Trophoblast cell (in vitro differentiated cells and primary cell): ENCODE measurements at regions not wholly inside any gene's neighbourhood (a gene's known extent, or its start where the extent isn't known, plus 50 kb on each side); places are given as distances from the start of the nearest gene placed in this dataset.

Experiments
- DNase-seq, 2 donors: peaks; one replicate each; pipeline ENCODE4 v3.0.0-alpha.2; 2016
- H2AFZ ChIP-seq: 2 replicates; pipeline ENCODE4 v1.6.1; 2013; ENCODE audit warnings: low read length, moderate library complexity, mild to moderate bottlenecking; ENCODE audit not compliant: insufficient read depth, poor library complexity
- H2AK5ac ChIP-seq: 2 replicates; pipeline ENCODE4 v1.6.1; 2013; ENCODE audit warnings: mild to moderate bottlenecking, low read length
- H2BK120ac ChIP-seq: 2 replicates; pipeline ENCODE4 v1.6.1; 2013; ENCODE audit warnings: low read length, mild to moderate bottlenecking, moderate library complexity; ENCODE audit not compliant: insufficient read depth, poor library complexity
- H2BK12ac ChIP-seq: 2 replicates; pipeline ENCODE4 v1.6.1; 2013; ENCODE audit warnings: mild to moderate bottlenecking, low read length, moderate library complexity
- H2BK5ac ChIP-seq: 2 replicates; pipeline ENCODE4 v1.6.1; 2013; ENCODE audit warnings: low read length, low read depth, moderate library complexity, mild to moderate bottlenecking; ENCODE audit not compliant: poor library complexity
- H3K14ac ChIP-seq: 2 replicates; pipeline ENCODE4 v1.6.1; 2013; ENCODE audit warnings: mild to moderate bottlenecking, low read length
- H3K18ac ChIP-seq: 2 replicates; pipeline ENCODE4 v1.6.1; 2013; ENCODE audit warnings: mild to moderate bottlenecking, low read length
- H3K23ac ChIP-seq: 2 replicates; pipeline ENCODE4 v1.6.1; 2013; ENCODE audit warnings: low read length
- H3K27ac ChIP-seq: 2 replicates; pipeline ENCODE4 v1.5.1; 2013; ENCODE audit warnings: low read depth, mild to moderate bottlenecking, inconsistent platforms, low read length, moderate library complexity
- H3K27me3 ChIP-seq: 2 replicates; pipeline ENCODE4 v1.6.1; 2013; ENCODE audit warnings: inconsistent platforms, mild to moderate bottlenecking, low read length, moderate library complexity; ENCODE audit not compliant: insufficient read depth
- H3K36me3 ChIP-seq, 2 experiments: 1 replicate in 1 of 2; 2 replicates in 1 of 2; pipeline ENCODE4 v1.6.1; 2013; ENCODE audit warnings: low read length in 2 of 2, mild to moderate bottlenecking in 2 of 2, moderate library complexity in 1 of 2; ENCODE audit not compliant: insufficient read depth in 2 of 2, control insufficient read depth in 1 of 2
- H3K4ac ChIP-seq: 2 replicates; pipeline ENCODE4 v1.6.1; 2013; ENCODE audit warnings: low read depth, mild to moderate bottlenecking, low read length, moderate library complexity
- H3K4me1 ChIP-seq, 2 experiments: 1 replicate in 1 of 2; 2 replicates in 1 of 2; pipeline ENCODE4 v1.6.1; 2013; ENCODE audit warnings: low read length in 2 of 2, mild to moderate bottlenecking in 2 of 2, moderate library complexity in 1 of 2; ENCODE audit not compliant: insufficient read depth in 2 of 2, control insufficient read depth in 1 of 2
- H3K4me2 ChIP-seq: 2 replicates; pipeline ENCODE4 v1.6.1; 2013; ENCODE audit warnings: inconsistent platforms, mild to moderate bottlenecking, low read length, moderate library complexity
- H3K4me3 ChIP-seq: 2 replicates; pipeline ENCODE4 v1.5.1; 2013; ENCODE audit warnings: mild to moderate bottlenecking, low read depth, low read length, inconsistent platforms
- H3K79me1 ChIP-seq: one replicate; pipeline ENCODE4 v1.6.1; 2013; ENCODE audit warnings: low read length
- H3K79me2 ChIP-seq: 2 replicates; pipeline ENCODE4 v1.6.1; 2013; ENCODE audit warnings: low read length, mild to moderate bottlenecking; ENCODE audit not compliant: control insufficient read depth, insufficient read depth, poor library complexity
- H3K9ac ChIP-seq: 2 replicates; pipeline ENCODE4 v1.6.1; 2013; ENCODE audit warnings: mild to moderate bottlenecking, low read length
- H3K9me3 ChIP-seq: 2 replicates; pipeline ENCODE4 v1.6.1; 2013; ENCODE audit warnings: low read depth, mild to moderate bottlenecking, control low read depth, inconsistent platforms, low read length; ENCODE audit not compliant: insufficient read depth
- H4K12ac ChIP-seq: 2 replicates; pipeline ENCODE4 v1.6.1; 2013; ENCODE audit warnings: low read depth, mild to moderate bottlenecking, low read length, moderate library complexity
- H4K8ac ChIP-seq: 2 replicates; pipeline ENCODE4 v1.6.1; 2013; ENCODE audit warnings: low read depth, mild to moderate bottlenecking, low read length, moderate library complexity
- H4K91ac ChIP-seq: one replicate; pipeline ENCODE4 v1.6.1; 2013; ENCODE audit warnings: low read depth, mild to moderate bottlenecking, low read length, moderate library complexity
- WGBS: extraction: QIAGEN DNeasy Blood & Tissue Kit; methylation state at CpG from one replicate; pipeline ENCODE4 v1.1.7; 2013; ENCODE audit warnings: missing lambda C conversion rate; ENCODE audit not compliant: insufficient read length, insufficient coverage; ENCODE audit errors: extremely low coverage; 5-methylcytosine and 5-hydroxymethylcytosine counted together

- Histone ChIP-seq H3K4me2 (no peak overlapping the region), H2BK12ac (no peak overlapping the region), H4K8ac (no peak overlapping the region), H3K4me3 (no peak overlapping the region), H2AK5ac (no peak overlapping the region), H2BK5ac (no peak overlapping the region), H3K4ac (no peak overlapping the region), H3K18ac (no peak overlapping the region), H3K9ac (no peak overlapping the region), H3K36me3 (no peaks in the 10 kb centered on the region), H3K79me1 (no peaks in the 10 kb centered on the region), H3K79me2 (no peaks in the 10 kb centered on the region), H3K27me3 (no peaks in the 10 kb centered on the region), H2AFZ (no peak overlapping the region), H4K91ac (no peak overlapping the region), H4K12ac (no peak overlapping the region), H2BK120ac (no peak overlapping the region), H3K4me1 (no peaks in the 10 kb centered on the region), H3K9me3 (no peaks in the 10 kb centered on the region), H3K14ac (no peak overlapping the region), H3K27ac (no peak overlapping the region), H3K23ac (no peak overlapping the region)
- DNase-seq, result no peak
These were observed 360.7 kb downstream of the NSUN3 start for GRCh38 chr3:94423578-94423977.

- no peaks in the 10 kb centered on the region for H3K27me3 ChIP-seq
- no peak overlapping the region for H4K91ac ChIP-seq
- H3K4ac ChIP-seq, result no peak overlapping the region
- no peak overlapping the region for H3K27ac ChIP-seq
- no peak overlapping the region for H2BK120ac ChIP-seq
- H3K4me3 ChIP-seq, result no peak overlapping the region
- no peak overlapping the region for H2AFZ ChIP-seq
- H2AK5ac ChIP-seq, result no peak overlapping the region
- no peak overlapping the region for H3K23ac ChIP-seq
- H4K8ac ChIP-seq, result no peak overlapping the region
- no peak for DNase-seq
- H3K9me3 ChIP-seq, result no peaks in the 10 kb centered on the region
- H3K4me2 ChIP-seq, result no peak overlapping the region
- H2BK5ac ChIP-seq, result no peak overlapping the region
- H3K9ac ChIP-seq, result no peak overlapping the region
- H4K12ac ChIP-seq, result no peak overlapping the region
- H3K36me3 ChIP-seq, result no peaks in the 10 kb centered on the region
- H3K14ac ChIP-seq, result no peak overlapping the region
- H3K79me1 ChIP-seq, result no peaks in the 10 kb centered on the region
- no peak overlapping the region for H3K18ac ChIP-seq
- no peak overlapping the region for H2BK12ac ChIP-seq
- no peaks in the 10 kb centered on the region for H3K4me1 ChIP-seq
- no peaks in the 10 kb centered on the region for H3K79me2 ChIP-seq
These were observed 366.7 kb downstream of the NSUN3 start for GRCh38 chr3:94429517-94429916.

GRCh38 chr3:94431876-94432570, 369.2 kb downstream of the NSUN3 start:
- no peaks in the 10 kb centered on the region for H3K79me1 ChIP-seq
- no peak overlapping the region for H3K27ac ChIP-seq
- H3K23ac ChIP-seq, result no peak overlapping the region
- no peak overlapping the region for H3K18ac ChIP-seq
- no peak overlapping the region for H3K4ac ChIP-seq
- no peak overlapping the region for H3K4me3 ChIP-seq
- H3K4me1 ChIP-seq, result no peaks in the 10 kb centered on the region
- H2BK120ac ChIP-seq, result no peak overlapping the region
- no peak overlapping the region for H4K12ac ChIP-seq
- H3K4me2 ChIP-seq, result no peak overlapping the region
- H4K91ac ChIP-seq, result no peak overlapping the region
- no peak overlapping the region for H3K9ac ChIP-seq
- no peaks in the 10 kb centered on the region for H3K9me3 ChIP-seq
- H2BK12ac ChIP-seq, result no peak overlapping the region
- no peak overlapping the region for H2AFZ ChIP-seq
- no CpG with 5 or more reads among the region's 3 CpGs for WGBS
- no peak overlapping the region for H2AK5ac ChIP-seq
- no peaks in the 10 kb centered on the region for H3K27me3 ChIP-seq
- DNase-seq, result no peak
- H3K14ac ChIP-seq, result no peak overlapping the region
- no peaks in the 10 kb centered on the region for H3K79me2 ChIP-seq
- H4K8ac ChIP-seq, result no peak overlapping the region
- no peak overlapping the region for H2BK5ac ChIP-seq
- no peaks in the 10 kb centered on the region for H3K36me3 ChIP-seq

DNA sequence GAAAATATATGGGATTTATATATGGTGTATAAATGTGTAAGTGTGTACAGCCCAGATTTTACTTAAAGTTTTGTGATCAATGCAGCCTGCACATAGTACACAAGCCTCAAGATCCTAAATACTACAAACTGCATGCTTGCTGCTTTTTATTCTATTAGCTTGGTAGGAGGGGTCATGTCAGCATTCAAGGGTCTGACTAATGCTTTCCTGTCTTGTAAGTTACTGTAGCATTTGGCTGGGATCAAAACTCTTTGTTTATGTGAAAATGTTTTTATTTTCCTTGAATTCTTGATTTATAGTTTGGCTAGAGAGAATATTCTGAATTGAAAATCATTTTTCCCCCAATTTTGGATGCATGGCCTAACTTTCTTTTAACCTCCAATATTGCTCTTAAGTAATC, 370.9 kb downstream of the NSUN3 start:
- H2BK120ac ChIP-seq, result no peak overlapping the region
- H4K12ac ChIP-seq, result no peak overlapping the region
- no peak overlapping the region for H3K9ac ChIP-seq
- H3K23ac ChIP-seq, result no peak overlapping the region
- no peaks in the 10 kb centered on the region for H3K79me2 ChIP-seq
- H3K18ac ChIP-seq, result no peak overlapping the region
- H2AFZ ChIP-seq, result no peak overlapping the region
- H2BK5ac ChIP-seq, result no peak overlapping the region
- H3K27me3 ChIP-seq, result no peaks in the 10 kb centered on the region
- no peaks in the 10 kb centered on the region for H3K79me1 ChIP-seq
- H3K4me2 ChIP-seq, result no peak overlapping the region
- H3K36me3 ChIP-seq, result no peaks in the 10 kb centered on the region
- H3K4me3 ChIP-seq, result no peak overlapping the region
- DNase-seq, result no peak
- H3K14ac ChIP-seq, result no peak overlapping the region
- no peak overlapping the region for H2AK5ac ChIP-seq
- H2BK12ac ChIP-seq, result no peak overlapping the region
- H4K91ac ChIP-seq, result no peak overlapping the region
- no peak overlapping the region for H3K4ac ChIP-seq
- no peaks in the 10 kb centered on the region for H3K9me3 ChIP-seq
- no peak overlapping the region for H4K8ac ChIP-seq
- H3K4me1 ChIP-seq, result no peaks in the 10 kb centered on the region
- no peak overlapping the region for H3K27ac ChIP-seq
